K562 (cell line): ENCODE measurements at regions not wholly inside any gene's neighbourhood (a gene's known extent, or its start where the extent isn't known, plus 50 kb on each side); places are given as distances from the start of the nearest gene placed in this dataset.
A peak's percentile ranks its signal among the peaks of the same experiment; 100 is the strongest.
"Not testable (repeated sequence)": the region's sequence is repeated elsewhere in the genome, so short reads cannot be mapped to it uniquely, and the experiment has no call there.

Experiments
- ATAC-seq: fragments of 200-7000 bp; cut with Tn5 transposase; 3 replicates; pipeline ENCODE4 v1.9.1; 2020; ENCODE audit warnings: moderate library complexity
- BruUV-seq: library from RNA; stranded (reverse); fragments of 400-500 nt; replicated peaks from 2 replicates; lab custom pipeline; 2021; lab: Mats Ljungman, UMichigan
- CTCF ChIA-PET: fragments of 300-600 bp; formaldehyde crosslinking; extraction: SDS; loops from one replicate; lab custom pipeline; 2021; ENCODE audit warnings: low intra/inter-chr PET ratio; lab: Yijun Ruan, JAX
- POLR2A ChIA-PET: fragments of 300-600, 350-650 bp; sonication (Branson Sonifier 250); formaldehyde crosslinking; extraction: SDS; loops from one replicate; lab custom pipeline; 2021; ENCODE audit warnings: antibody characterized with exemption, inconsistent platforms; lab: Yijun Ruan, JAX
- DNase-seq, 4 experiments: peaks; one replicate each; pipeline versions ENCODE4 v3.0.0 to v3.0.0-alpha.2; 2011 to 2018; ENCODE audit warnings: low spot score in 3 of 4, mixed read lengths in 3 of 4; ENCODE audit errors: extremely low read depth in 1 of 4
- FAIRE-seq: peaks from 2 replicates; lab custom pipeline; 2011; peaks lifted over from hg19 to GRCh38; lab: Jason Lieb, UNC
- H2AFZ ChIP-seq: 2 replicates; pipeline ENCODE4 v1.6.0; 2011; ENCODE audit warnings: low read depth, low read length, control low read depth, inconsistent platforms
- H3K27ac ChIP-seq: fragments of 200-600 bp; 3 replicates; pipeline ENCODE4 v1.8.0; 2011; ENCODE audit warnings: low read depth, mild to moderate bottlenecking, control low read depth, inconsistent platforms, low read length, moderate library complexity, mixed read lengths; ENCODE audit errors: extremely low read depth
- H3K27me3 ChIP-seq, 2 experiments: fragments of 300-600 bp in 1 of 2; 2 replicates in 1 of 2; 3 replicates in 1 of 2; pipeline versions ENCODE4 v1.6.0 to v1.8.0; 2011; ENCODE audit warnings: inconsistent platforms in 2 of 2, low read length in 2 of 2, mild to moderate bottlenecking in 1 of 2, mixed read lengths in 1 of 2, moderate library complexity in 1 of 2; ENCODE audit not compliant: control insufficient read depth in 2 of 2, insufficient read depth in 2 of 2
- H3K36me3 ChIP-seq: fragments of 300-600 bp; 3 replicates; pipeline ENCODE4 v1.8.0; 2011; ENCODE audit warnings: mild to moderate bottlenecking, low read length, inconsistent platforms; ENCODE audit not compliant: control insufficient read depth, insufficient read depth
- H3K4me1 ChIP-seq, 2 experiments: fragments of 200-600 bp in 1 of 2; replicated peaks in 1 of 2; 2 replicates in 1 of 2; 3 replicates in 1 of 2; pipeline versions ENCODE4 v1.5.1 to v1.8.0; 2011; ENCODE audit warnings: inconsistent platforms in 2 of 2, low read length in 2 of 2, mild to moderate bottlenecking in 1 of 2, mixed read lengths in 1 of 2, moderate library complexity in 1 of 2; ENCODE audit not compliant: control insufficient read depth in 2 of 2, insufficient read depth in 2 of 2
- H3K4me2 ChIP-seq: 2 replicates; pipeline ENCODE4 v1.6.1; 2011; ENCODE audit warnings: low read length, control low read depth, inconsistent platforms, mixed read lengths; ENCODE audit not compliant: insufficient read depth
- H3K4me3 ChIP-seq: fragments of 200-600 bp; sonication (generic), shearing (Covaris generic); 2 replicates; pipeline ENCODE4 v1.5.1; 2016; ENCODE audit warnings: control low read depth, inconsistent platforms
- H3K79me2 ChIP-seq: fragments of 200-600 bp; 3 replicates; pipeline ENCODE4 v1.8.0; 2011; ENCODE audit warnings: low read length, inconsistent platforms; ENCODE audit not compliant: control insufficient read depth, insufficient read depth
- H3K9ac ChIP-seq, 2 experiments: 2 replicates each; pipeline versions ENCODE4 v1.6.0 to v1.6.1; 2011; ENCODE audit warnings: low read depth in 2 of 2, low read length in 2 of 2, control low read depth in 1 of 2, inconsistent platforms in 1 of 2, mild to moderate bottlenecking in 1 of 2, mixed read lengths in 1 of 2; ENCODE audit not compliant: insufficient read depth in 1 of 2
- H3K9me1 ChIP-seq: one replicate; pipeline ENCODE4 v1.6.0; 2011; ENCODE audit warnings: inconsistent platforms, mild to moderate bottlenecking, low read length, moderate library complexity; ENCODE audit not compliant: control insufficient read depth, insufficient read depth
- H3K9me3 ChIP-seq: replicated peaks from 2 replicates; pipeline ENCODE4 v1.5.1; 2011; ENCODE audit warnings: low read depth, low read length, inconsistent platforms; ENCODE audit not compliant: control insufficient read depth, insufficient read depth
- H4K20me1 ChIP-seq: replicated peaks from 2 replicates; pipeline ENCODE4 v1.6.1; 2011; ENCODE audit warnings: low read length, inconsistent platforms, mixed read lengths; ENCODE audit not compliant: control insufficient read depth, insufficient read depth
- ATF7 ChIP-seq: fragments of 450-650 bp; IDR thresholded peaks from 2 replicates; pipeline ENCODE4 v1.7.1; 2014; ENCODE audit warnings: mild to moderate bottlenecking, moderate library complexity
- BRF1 ChIP-seq: IDR thresholded peaks from 3 replicates; pipeline ENCODE4 v1.6.1; 2011; ENCODE audit warnings: borderline replicate concordance, mild to moderate bottlenecking; ENCODE audit not compliant: insufficient read length; ENCODE audit errors: extremely low read depth
- ETS1 ChIP-seq: conservative IDR thresholded peaks from 2 replicates; pipeline ENCODE4 v1.6.1; 2011; ENCODE audit warnings: low read depth, mild to moderate bottlenecking, low read length; ENCODE audit not compliant: control insufficient read depth
- FOSL1 ChIP-seq: fragments of 200-800 bp; sonication (Bioruptor generic); conservative IDR thresholded peaks from 2 replicates; pipeline ENCODE4 v1.6.1; 2016; ENCODE audit warnings: missing genetic modification characterization, missing compliant biosample characterization
- HMBOX1 ChIP-seq: sonication (generic); IDR thresholded peaks from 2 replicates; pipeline ENCODE4 v1.6.1; 2016
- MAFG ChIP-seq: fragments of 450-650 bp; conservative IDR thresholded peaks from 2 replicates; pipeline ENCODE4 v1.6.1; 2016; ENCODE audit warnings: missing genetic modification characterization, missing compliant biosample characterization
- NRF1 ChIP-seq, 2 experiments: fragments of 450-650 bp; IDR thresholded peaks in 1 of 2; conservative IDR thresholded peaks in 1 of 2; 2 replicates each; pipeline ENCODE4 v1.6.1; 2014; ENCODE audit warnings: mild to moderate bottlenecking in 2 of 2
- RAD21 ChIP-seq, 2 experiments: fragments of 250-450 bp in 1 of 2; fragments of 450-650 bp in 1 of 2; sonication (Bioruptor Pico) in 1 of 2; formaldehyde crosslinking in 1 of 2; IDR thresholded peaks in 1 of 2; conservative IDR thresholded peaks in 1 of 2; 2 replicates each; pipeline versions ENCODE4 v1.4.0 to v1.8.0; 2020 to 2022; ENCODE audit warnings: mild to moderate bottlenecking in 2 of 2, moderate library complexity in 1 of 2
- RFX1 ChIP-seq: fragments of 450-650 bp; IDR thresholded peaks from 2 replicates; pipeline ENCODE4 v1.6.1; 2016; ENCODE audit warnings: mild to moderate bottlenecking, moderate library complexity
- SMARCB1 ChIP-seq: IDR thresholded peaks from 2 replicates; pipeline ENCODE4 v1.6.1; 2011; ENCODE audit warnings: improper control_type of control experiment, low read depth; ENCODE audit not compliant: insufficient read length
- TFAP4 ChIP-seq: sonication (generic); formaldehyde crosslinking; IDR thresholded peaks from 2 replicates; pipeline ENCODE4 v1.8.0; 2022; ENCODE audit warnings: missing genetic modification reagents, mild to moderate bottlenecking, moderate library complexity, borderline replicate concordance
- ZBTB2 ChIP-seq: fragments of 450-650 bp; IDR thresholded peaks from 2 replicates; pipeline ENCODE4 v1.6.1; 2016; ENCODE audit warnings: antibody characterized with exemption
- WGBS: fragments of 100-300 bp; shearing (Covaris generic); methylation state at CpG from one replicate; pipeline ENCODE4 v1.1.6; 2016; ENCODE audit warnings: low coverage, mixed read lengths; ENCODE audit not compliant: insufficient coverage; ENCODE audit errors: missing lambda C conversion rate; 5-methylcytosine and 5-hydroxymethylcytosine counted together
- in situ Hi-C: fragments of 300-500 bp; cut with MboI; formaldehyde crosslinking; loops from 4 replicates; pipeline ENCODE4 v1.15.0; 2018; ENCODE audit warnings: inconsistent platforms, mixed read lengths
- intact Hi-C: fragments of 100-400 bp; cut with micrococcal nuclease; formaldehyde crosslinking; loops from 2 replicates; pipeline ENCODE4 v1.14.2; 2022

GRCh38 chr2:242098445-242099128 is 229.1 kb downstream of the RTP5 start (continued):
- TF ChIP-seq ZBTB2 (0 out of 2 replicates have a peak, but pooled peaks have one; percentile 40), HMBOX1 (0 out of 2 replicates have a peak, but pooled peaks have one; percentile 25), FOSL1 (tag) (peak; percentile 45), TFAP4 (peak; percentile 39; the same call in 1 of the 2 replicates), MAFG (tag) (peak; percentile 97), BRF1 (no peak), SMARCB1 (peak; percentile 58), ETS1 (no peak), RAD21 (CRISPR knock-in tag; conservative IDR thresholded peaks at IDR 0.05 in 1 of 2, IDR thresholded peaks at IDR 0.05 in 1 of 2) (peak in 1 of 2 experiments; percentile 43; a peak in 2 of 4 replicates), ATF7 (peak; percentile 47), RFX1 (no peak), NRF1 (conservative IDR thresholded peaks at IDR 0.05 in 1 of 2, IDR thresholded peaks at IDR 0.05 in 1 of 2) (peak; percentile 45 to 51)

GRCh38 chr2:242103093-242103492 is 233.6 kb downstream of the RTP5 start:
- H4K20me1 ChIP-seq, POLR2A ChIA-PET, BruUV-seq, H3K4me3 ChIP-seq, H3K79me2 ChIP-seq, CTCF ChIA-PET, DNase-seq, H3K27ac ChIP-seq, H3K9ac ChIP-seq, H3K27me3 ChIP-seq, H3K9me1 ChIP-seq, FAIRE-seq, in situ Hi-C loops, H3K4me2 ChIP-seq, H3K9me3 ChIP-seq, H3K36me3 ChIP-seq, H2AFZ ChIP-seq, ATAC-seq, intact Hi-C loops: not testable (repeated sequence)
- H3K4me1 ChIP-seq = peaks cover 5 to 21% of the 10 kb centered on the region in 2 experiments
- WGBS = 58% methylated on average over 2 of the region's 2 CpGs
